Effector memory CD4-positive, alpha-beta T cell (primary cell): ENCODE measurements at regions not wholly inside any gene's neighbourhood (a gene's known extent, or its start where the extent isn't known, plus 50 kb on each side); places are given as distances from the start of the nearest gene placed in this dataset.

Source experiments
- DNase-seq, 3 donors: peaks; one replicate each; pipeline ENCODE4 v3.0.0-alpha.2; 2020
- H3K27ac ChIP-seq: 2 replicates; pipeline ENCODE4 v1.7.0; 2013; ENCODE audit warnings: mild to moderate bottlenecking, low read length, moderate library complexity; ENCODE audit not compliant: insufficient read depth, poor library complexity, severe bottlenecking
- H3K27me3 ChIP-seq: replicated peaks from 2 replicates; pipeline ENCODE4 v1.7.0; 2013; ENCODE audit warnings: mild to moderate bottlenecking, low read length; ENCODE audit not compliant: insufficient read depth, control insufficient read depth, poor library complexity, severe bottlenecking
- H3K36me3 ChIP-seq: 2 replicates; pipeline ENCODE4 v1.7.0; 2013; ENCODE audit warnings: mild to moderate bottlenecking, low read length, moderate library complexity; ENCODE audit not compliant: control insufficient read depth, insufficient read depth
- H3K4me1 ChIP-seq: 2 replicates; pipeline ENCODE4 v1.7.0; 2013; ENCODE audit warnings: low read length, mild to moderate bottlenecking; ENCODE audit not compliant: control insufficient read depth, insufficient read depth, poor library complexity, severe bottlenecking
- H3K4me3 ChIP-seq: 2 replicates; pipeline ENCODE4 v1.7.0; 2013; ENCODE audit warnings: low read length, low read depth, mild to moderate bottlenecking; ENCODE audit not compliant: insufficient read depth, poor library complexity, severe bottlenecking
- H3K9me3 ChIP-seq: 2 replicates; pipeline ENCODE4 v1.7.0; 2013; ENCODE audit warnings: mild to moderate bottlenecking, low read length, moderate library complexity; ENCODE audit not compliant: control insufficient read depth

DNA sequence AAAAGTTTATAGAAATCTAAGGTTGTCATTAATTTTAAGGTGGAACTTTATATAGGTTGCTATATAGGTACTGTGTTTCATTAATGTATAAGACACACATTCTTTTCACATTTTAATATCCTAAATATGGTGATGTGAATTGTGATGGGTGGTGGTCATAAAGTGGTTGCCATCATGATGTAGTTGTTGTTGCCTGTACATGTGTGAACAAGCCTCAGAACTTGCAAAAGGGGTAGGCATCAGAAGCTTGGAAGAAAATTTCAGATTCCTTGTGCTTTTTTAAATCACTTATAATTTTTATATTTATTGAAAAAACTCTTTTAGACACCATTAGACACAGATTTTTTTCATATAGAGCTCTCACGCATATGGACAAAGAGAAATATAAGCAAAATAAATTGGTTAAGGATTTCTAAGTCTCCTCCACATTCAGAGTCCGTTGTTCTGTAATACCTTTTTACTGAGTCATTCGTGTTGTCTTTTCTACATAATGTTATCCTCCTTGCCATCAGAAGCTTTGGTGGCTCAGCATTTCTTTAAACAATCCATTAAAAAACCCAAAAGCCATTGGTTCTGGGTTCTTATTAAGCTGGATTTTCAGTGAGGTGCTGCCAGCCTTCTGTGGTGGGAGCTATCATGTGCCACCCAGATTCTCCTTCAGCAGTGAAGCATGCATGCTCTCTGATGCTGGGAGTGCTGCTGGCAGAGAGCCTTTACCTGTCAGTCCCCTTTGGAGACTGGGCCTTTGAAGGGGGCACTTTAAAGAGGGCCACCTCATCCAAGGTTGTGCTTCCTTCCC is 140.4 kb upstream of the GALNT15 start:
- no peak overlapping the region for H3K4me3 ChIP-seq
- DNase-seq, result no peak
- H3K36me3 ChIP-seq, result no peaks in the 10 kb centered on the region
- H3K9me3 ChIP-seq, result no peaks in the 10 kb centered on the region
- no peaks in the 10 kb centered on the region for H3K4me1 ChIP-seq
- no peaks in the 10 kb centered on the region for H3K27me3 ChIP-seq
- H3K27ac ChIP-seq, result no peak overlapping the region

DNA sequence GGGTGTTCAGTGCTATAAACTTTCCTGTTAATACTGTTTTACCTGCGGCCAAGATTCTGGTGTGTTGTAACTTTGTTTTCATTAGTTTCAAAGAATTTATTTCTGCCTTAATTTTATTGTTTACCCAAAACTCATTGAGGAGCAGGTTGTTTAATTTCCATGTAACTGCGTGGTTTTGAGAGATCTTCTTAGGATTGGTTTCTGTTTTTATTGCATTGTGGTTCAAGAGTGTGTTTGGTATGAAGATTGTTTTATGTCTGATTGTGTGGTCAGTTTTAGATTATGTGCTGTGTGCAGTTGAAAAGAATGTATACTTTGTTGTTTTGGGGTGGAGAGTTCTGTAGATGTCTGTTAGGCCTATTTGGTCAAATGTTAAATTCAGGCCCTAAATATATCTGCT is 133.5 kb upstream of the GALNT15 start:
- Histone ChIP-seq H3K36me3 (no peaks in the 10 kb centered on the region), H3K4me1 (no peaks in the 10 kb centered on the region), H3K4me3 (no peak overlapping the region), H3K27me3 (no peaks in the 10 kb centered on the region), H3K9me3 (no peaks in the 10 kb centered on the region), H3K27ac (no peak overlapping the region)
- DNase-seq, result no peak

DNA sequence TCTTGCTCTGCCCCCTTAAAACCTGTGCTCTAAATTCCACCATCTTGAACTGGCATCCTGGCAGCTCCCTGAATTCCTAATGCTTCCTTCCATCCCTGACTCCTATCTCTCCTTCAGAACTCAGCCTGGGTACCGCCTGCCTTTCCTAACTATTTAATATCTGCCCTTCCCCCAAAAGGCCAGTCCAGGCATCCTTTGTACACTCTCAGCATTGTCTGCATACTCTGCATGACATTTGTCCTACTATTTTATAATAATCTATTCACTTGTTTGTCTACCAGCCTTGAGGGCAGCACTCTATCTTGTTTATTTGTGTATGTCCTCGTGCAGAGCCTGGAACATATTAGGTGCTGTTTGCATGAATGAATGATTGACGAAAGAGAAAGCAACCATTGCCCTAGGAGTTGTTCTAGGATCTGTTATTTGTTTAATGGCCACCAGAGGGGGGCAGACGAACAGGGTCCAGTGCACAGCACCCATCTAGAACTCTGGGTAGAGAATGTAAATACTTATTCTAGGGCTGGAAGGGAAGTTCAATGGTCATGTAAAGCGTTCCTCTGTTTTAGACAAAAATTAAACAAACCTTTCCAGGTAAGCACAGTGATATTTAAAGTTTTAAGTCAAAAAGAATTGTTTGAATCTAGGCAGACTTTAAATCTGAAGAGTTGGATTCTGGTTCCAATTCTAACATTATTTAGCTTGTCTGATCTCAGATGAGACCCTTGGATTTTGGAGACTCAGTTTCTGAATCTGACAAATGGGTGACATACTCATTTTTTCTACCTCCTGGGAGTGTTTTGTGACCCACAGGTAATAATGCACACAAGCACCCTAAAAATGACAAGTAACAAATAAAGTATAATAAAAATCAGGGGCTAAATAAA is 125.8 kb upstream of the GALNT15 start:
- no peak overlapping the region for H3K4me3 ChIP-seq
- H3K4me1 ChIP-seq, result no peaks in the 10 kb centered on the region
- H3K27ac ChIP-seq, result no peak overlapping the region

DNA sequence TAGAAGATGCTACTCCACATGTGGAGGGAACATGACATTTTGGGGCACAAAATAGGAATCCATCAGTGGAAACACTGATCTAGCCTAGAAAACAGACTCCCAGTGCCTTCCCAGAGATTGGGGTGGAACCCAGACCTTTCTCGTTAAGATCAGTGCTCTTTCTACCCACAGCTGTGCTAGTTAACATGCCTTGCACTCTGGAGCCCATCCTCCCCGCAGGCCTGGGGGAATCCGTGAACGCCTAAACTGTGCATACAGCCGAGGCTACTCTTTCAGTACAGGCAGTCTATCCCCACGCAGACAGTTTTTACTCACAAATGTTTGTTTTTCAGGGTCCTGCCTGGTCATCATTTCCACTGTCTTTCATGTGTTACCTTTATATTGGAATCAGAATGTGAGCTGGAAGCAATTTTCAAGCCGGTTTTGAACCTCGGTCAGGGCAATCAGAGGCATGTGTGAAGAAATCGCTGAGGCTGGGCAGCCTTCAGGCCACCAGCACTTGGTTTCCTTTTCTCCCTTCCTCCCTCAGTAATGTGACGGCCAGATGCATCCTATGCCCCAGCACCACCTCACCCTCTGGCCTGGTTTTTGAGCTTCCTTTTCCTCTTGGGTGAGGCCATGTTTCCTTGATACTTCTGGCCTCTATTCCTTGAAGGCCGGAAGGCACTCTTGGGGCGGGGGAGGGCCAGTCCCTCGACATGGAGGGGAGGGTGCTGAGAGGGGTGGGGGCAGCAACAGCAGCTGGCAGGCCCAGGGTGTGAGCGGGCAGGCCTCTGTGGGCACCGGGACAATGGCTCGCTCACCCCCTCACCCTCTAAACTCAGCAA is 123.6 kb upstream of the GALNT15 start:
- no peak overlapping the region for H3K27ac ChIP-seq
- no peaks in the 10 kb centered on the region for H3K27me3 ChIP-seq
- no peaks in the 10 kb centered on the region for H3K36me3 ChIP-seq
- H3K4me3 ChIP-seq, result no peak overlapping the region
- H3K4me1 ChIP-seq, result no peaks in the 10 kb centered on the region
- DNase-seq, result no peak
- H3K9me3 ChIP-seq, result no peaks in the 10 kb centered on the region

More for the DNA sequence above, 125.8 kb upstream of the GALNT15 start:
- peak in 1 of 3 donors; percentile 18 for DNase-seq
- Histone ChIP-seq H3K9me3 (no peaks in the 10 kb centered on the region), H3K36me3 (no peaks in the 10 kb centered on the region), H3K27me3 (no peaks in the 10 kb centered on the region)

DNA sequence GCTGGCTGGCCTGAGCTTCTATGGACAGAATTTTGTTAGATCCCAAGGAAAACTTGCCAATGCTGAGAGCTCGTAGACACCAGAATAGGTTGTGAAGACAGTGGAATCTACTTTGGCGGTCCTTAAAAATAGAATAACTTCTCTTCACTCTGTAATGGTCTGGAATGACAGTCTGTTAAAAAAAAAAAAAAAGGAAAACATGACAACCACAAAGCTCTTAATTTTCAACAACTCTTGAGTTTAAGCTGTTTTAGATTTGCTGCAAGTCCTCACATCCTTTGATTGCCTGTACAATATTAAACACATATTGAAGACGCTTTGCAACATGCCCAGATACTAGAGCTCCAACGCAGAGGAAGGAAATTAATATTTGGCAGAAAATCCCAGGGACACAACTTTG is 122.8 kb upstream of the GALNT15 start:
- Histone ChIP-seq H3K4me1 (no peaks in the 10 kb centered on the region), H3K4me3 (no peak overlapping the region), H3K27me3 (no peaks in the 10 kb centered on the region), H3K27ac (no peak overlapping the region), H3K36me3 (no peaks in the 10 kb centered on the region), H3K9me3 (no peaks in the 10 kb centered on the region)
- no peak for DNase-seq

DNA sequence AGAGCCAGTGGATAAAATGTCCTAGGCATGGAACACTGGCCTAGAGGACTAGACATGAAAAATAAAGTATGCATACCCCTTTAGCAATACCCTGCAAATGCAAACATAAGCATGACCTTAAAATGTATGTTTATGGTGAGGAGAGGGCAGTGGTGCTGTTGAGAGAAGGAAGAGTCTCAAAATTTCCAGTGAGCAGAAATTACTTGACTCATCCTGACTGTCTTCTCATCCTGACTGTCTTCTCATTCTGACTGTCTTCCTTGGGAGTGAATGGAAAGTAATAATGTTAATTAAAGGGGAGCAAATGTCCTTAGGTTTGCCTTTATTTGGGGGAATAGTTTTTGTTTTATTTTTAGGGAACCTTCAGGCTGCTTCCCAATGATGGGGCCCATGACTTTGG is 121.5 kb upstream of the GALNT15 start:
- no peaks in the 10 kb centered on the region for H3K4me1 ChIP-seq
- DNase-seq, result no peak
- no peak overlapping the region for H3K4me3 ChIP-seq
- no peaks in the 10 kb centered on the region for H3K9me3 ChIP-seq
- H3K27ac ChIP-seq, result no peak overlapping the region
- no peaks in the 10 kb centered on the region for H3K27me3 ChIP-seq
- H3K36me3 ChIP-seq, result no peaks in the 10 kb centered on the region

DNA sequence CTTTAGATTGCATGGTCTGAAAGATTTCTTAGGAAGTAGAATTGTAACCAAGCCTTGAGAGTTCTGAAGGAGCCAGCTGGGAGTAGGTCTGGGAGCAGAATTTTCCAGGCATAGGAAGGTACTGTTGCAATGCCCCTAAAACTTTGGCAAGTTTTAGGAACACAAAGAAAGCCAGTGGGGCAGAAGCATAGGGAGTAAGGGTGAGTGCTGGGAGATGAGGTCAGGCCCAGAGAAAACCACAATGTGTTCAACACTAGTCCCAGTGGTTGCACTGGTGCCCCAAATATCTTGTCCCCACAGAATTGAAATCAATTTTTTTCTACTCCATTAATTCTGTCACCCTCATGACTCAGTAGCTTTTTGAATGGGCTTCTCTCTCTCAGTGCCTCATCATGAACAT is 120.7 kb upstream of the GALNT15 start:
- no peak for DNase-seq
- Histone ChIP-seq H3K27me3 (no peaks in the 10 kb centered on the region), H3K27ac (no peak overlapping the region), H3K4me1 (no peaks in the 10 kb centered on the region), H3K36me3 (no peaks in the 10 kb centered on the region), H3K9me3 (no peaks in the 10 kb centered on the region), H3K4me3 (no peak overlapping the region)

DNA sequence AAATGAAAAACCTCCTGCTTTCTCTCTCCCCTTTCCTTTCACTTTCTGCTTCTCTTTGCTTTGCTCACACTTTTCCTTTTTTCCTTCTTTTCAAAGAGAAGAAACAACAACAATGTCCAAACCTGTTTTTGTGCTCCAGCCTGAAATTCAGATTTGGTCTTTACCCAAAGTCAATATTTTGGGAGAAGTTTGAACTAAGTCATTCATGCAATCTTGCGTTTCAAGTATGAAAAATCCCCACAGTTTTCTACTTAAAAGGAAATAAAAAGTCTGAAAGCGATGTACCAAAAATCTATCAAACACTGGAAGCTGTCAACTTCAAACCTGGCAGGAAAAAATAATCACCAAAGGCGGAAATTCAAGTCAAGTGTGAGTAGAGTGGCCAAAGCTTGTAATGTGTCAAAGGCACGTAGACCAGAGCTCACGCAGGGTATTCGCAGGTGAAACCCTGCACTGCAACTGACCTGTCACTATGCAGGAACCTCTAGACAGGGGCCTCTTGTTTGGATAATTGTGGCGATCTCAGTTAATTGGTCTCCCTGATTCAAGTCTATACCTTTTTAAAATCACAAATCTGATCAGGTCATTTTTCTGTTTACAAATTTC is 118.8 kb upstream of the GALNT15 start:
- Histone ChIP-seq H3K27ac (no peak overlapping the region), H3K4me3 (no peak overlapping the region), H3K9me3 (no peaks in the 10 kb centered on the region), H3K4me1 (no peaks in the 10 kb centered on the region), H3K27me3 (no peaks in the 10 kb centered on the region), H3K36me3 (no peaks in the 10 kb centered on the region)
- DNase-seq, result no peak

DNA sequence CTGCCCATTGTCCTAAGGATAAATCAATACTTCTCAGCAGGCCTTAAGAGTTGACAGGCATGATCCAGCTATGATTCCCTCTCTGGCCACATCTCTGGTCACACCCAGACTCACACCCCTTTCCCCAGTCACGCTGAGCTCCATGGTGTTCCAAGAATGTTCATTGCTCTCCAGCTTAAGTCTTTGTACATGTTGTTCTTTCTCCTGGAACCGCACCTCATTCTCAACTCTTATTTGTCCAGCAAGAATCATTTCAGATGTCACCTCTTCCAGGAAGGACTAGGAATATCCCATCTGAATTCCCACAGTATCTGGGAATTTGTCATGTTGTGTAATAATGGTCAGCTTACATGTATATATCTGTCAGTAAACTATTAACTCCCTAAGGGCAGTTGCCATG is 118.3 kb upstream of the GALNT15 start:
- no peaks in the 10 kb centered on the region for H3K27me3 ChIP-seq
- H3K27ac ChIP-seq, result no peak overlapping the region
- no peak for DNase-seq
- H3K4me1 ChIP-seq, result no peaks in the 10 kb centered on the region
- H3K4me3 ChIP-seq, result no peak overlapping the region
- H3K9me3 ChIP-seq, result no peaks in the 10 kb centered on the region
- no peaks in the 10 kb centered on the region for H3K36me3 ChIP-seq
